ENCODE measurements at regions not wholly inside any gene's neighbourhood (a gene's known extent, or its start where the extent isn't known, plus 50 kb on each side); places are given as distances from the start of the nearest gene placed in this dataset.

- no peaks in the 10 kb centered on the region for H3K4me1 ChIP-seq
- H3K36me3 ChIP-seq (ENCODE audit: insufficient read depth in 1 of 2, low read depth in 1 of 2), result no peaks in the 10 kb centered on the region
- H3K9me3 ChIP-seq, result no peaks in the 10 kb centered on the region
- no peak for DNase-seq
- H3K27ac ChIP-seq, result no peak overlapping the region
- intact Hi-C loops (cut with DNase I), result no loop called here
- TF ChIP-seq CTCF (IDR thresholded peaks at IDR 0.05), result no peak
- no peak overlapping the region for H3K4me3 ChIP-seq
- ATAC-seq, result no peak
- H3K27me3 ChIP-seq (ENCODE audit: insufficient read depth in 3 of 3, low read length in 2 of 3), result no peaks in the 10 kb centered on the region
- 74 to 85% (median 82%) methylated on average over 3 of the region's 3 CpGs for WGBS, 3 donors
Measured at GRCh38 chr4:156623376-156623775, 348.2 kb downstream of the PDGFC start.

GRCh38 chr4:156620786-156621185 is 350.8 kb downstream of the PDGFC start:
- Histone ChIP-seq H3K36me3 (ENCODE audit: insufficient read depth in 1 of 2, low read depth in 1 of 2) (no peaks in the 10 kb centered on the region), H3K27ac (no peak overlapping the region), H3K4me1 (no peaks in the 10 kb centered on the region), H3K4me3 (no peak overlapping the region), H3K9me3 (no peaks in the 10 kb centered on the region), H3K27me3 (ENCODE audit: insufficient read depth in 3 of 3, low read length in 2 of 3) (no peaks in the 10 kb centered on the region)
- no peak for DNase-seq
- intact Hi-C loops (cut with DNase I), result no loop called here
- WGBS, 3 donors, result 79 to 87% (median 87%) methylated on average over 1 of the region's 1 CpG
- no peak for TF ChIP-seq CTCF (IDR thresholded peaks at IDR 0.05)
- no peak for ATAC-seq

GRCh38 chr4:156619154-156619934 is 352.3 kb downstream of the PDGFC start:
- Histone ChIP-seq H3K27ac (no peak overlapping the region), H3K9me3 (no peaks in the 10 kb centered on the region), H3K4me1 (no peaks in the 10 kb centered on the region), H3K36me3 (ENCODE audit: insufficient read depth in 1 of 2, low read depth in 1 of 2) (no peaks in the 10 kb centered on the region), H3K4me3 (no peak overlapping the region), H3K27me3 (ENCODE audit: insufficient read depth in 3 of 3, low read length in 2 of 3) (no peaks in the 10 kb centered on the region)
- DNase-seq (no peak), ATAC-seq (no peak)
- intact Hi-C loops (cut with DNase I), result no loop called here
- WGBS, 3 donors, result 80 to 83% (median 81%) methylated on average over 3 of the region's 3 CpGs
- no peak for TF ChIP-seq CTCF (IDR thresholded peaks at IDR 0.05)

GRCh38 chr4:156615066-156615531 is 356.5 kb downstream of the PDGFC start:
- no peak overlapping the region for H3K27ac ChIP-seq
- H3K9me3 ChIP-seq, result no peaks in the 10 kb centered on the region
- TF ChIP-seq CTCF (IDR thresholded peaks at IDR 0.05), result no peak
- H3K4me1 ChIP-seq, result no peaks in the 10 kb centered on the region
- H3K36me3 ChIP-seq (ENCODE audit: insufficient read depth in 1 of 2, low read depth in 1 of 2), result no peaks in the 10 kb centered on the region
- ATAC-seq, result no peak
- 19 to 24% (median 22%) methylated on average over 2 of the region's 2 CpGs for WGBS, 3 donors
- no peak overlapping the region for H3K4me3 ChIP-seq
- no peaks in the 10 kb centered on the region for H3K27me3 ChIP-seq (ENCODE audit: insufficient read depth in 3 of 3, low read length in 2 of 3)
- intact Hi-C loops (cut with DNase I), result no loop called here
- no peak for DNase-seq

- H3K36me3 ChIP-seq (ENCODE audit: insufficient read depth in 1 of 2, low read depth in 1 of 2), result no peaks in the 10 kb centered on the region
- H3K4me1 ChIP-seq, result no peaks in the 10 kb centered on the region
- DNase-seq (no peak), ATAC-seq (no peak)
- H3K4me3 ChIP-seq, result no peak overlapping the region
- H3K27ac ChIP-seq, result no peak overlapping the region
- intact Hi-C loops (cut with DNase I), result no loop called here
- H3K9me3 ChIP-seq, result no peaks in the 10 kb centered on the region
- H3K27me3 ChIP-seq (ENCODE audit: insufficient read depth in 3 of 3, low read length in 2 of 3), result no peaks in the 10 kb centered on the region
- no peak for TF ChIP-seq CTCF (IDR thresholded peaks at IDR 0.05)
Measured at GRCh38 chr4:156614536-156614935, 357.1 kb downstream of the PDGFC start.
